GM12878 (cell line): ENCODE measurements at regions not wholly inside any gene's neighbourhood (a gene's known extent, or its start where the extent isn't known, plus 50 kb on each side); places are given as distances from the start of the nearest gene placed in this dataset.
A peak's percentile ranks its signal among the peaks of the same experiment; 100 is the strongest.

ENCODE experiments used
- ATAC-seq: fragments of 200-7000 bp; cut with Tn5 transposase; 3 replicates; pipeline ENCODE4 v1.9.1; 2020; ENCODE audit warnings: mild to moderate bottlenecking, moderate library complexity
- BruUV-seq: library from RNA; stranded (reverse); fragments of 400-500 nt; replicated peaks from 2 replicates; lab custom pipeline; 2021; lab: Mats Ljungman, UMichigan
- CTCF ChIA-PET: fragments of 300-600 bp; sonication (Branson Sonifier 250); formaldehyde crosslinking; extraction: SDS; loops from one replicate; lab custom pipeline; 2021; ENCODE audit warnings: inconsistent platforms; lab: Yijun Ruan, JAX
- POLR2A ChIA-PET: fragments of 350-600 bp; formaldehyde crosslinking; extraction: SDS; loops from one replicate; lab custom pipeline; 2021; ENCODE audit warnings: inconsistent platforms; lab: Charles Lee
- RAD21 ChIA-PET: fragments of 300-600 bp; sonication (Branson Sonifier 250); formaldehyde crosslinking; loops from one replicate; lab custom pipeline; 2023; ENCODE audit warnings: antibody characterized with exemption; ENCODE audit not compliant: unreplicated experiment; lab: Charles Lee
- SMC1A ChIA-PET: fragments of 300-600 bp; sonication (Branson Sonifier 250); formaldehyde crosslinking; loops from one replicate; lab custom pipeline; 2023; ENCODE audit not compliant: unreplicated experiment, uncharacterized antibody; lab: Charles Lee
- DNase-seq: peaks from one replicate; pipeline ENCODE4 v3.0.0-alpha.2; 2011; ENCODE audit warnings: low read depth, low spot score
- FAIRE-seq: peaks from 3 replicates; lab custom pipeline; 2011; peaks lifted over from hg19 to GRCh38; lab: Jason Lieb, UNC
- H2AFZ ChIP-seq: 2 replicates; pipeline ENCODE4 v1.6.0; 2011; ENCODE audit warnings: low read depth, low read length, control low read depth; ENCODE audit not compliant: control insufficient read depth
- H3K27ac ChIP-seq: 2 replicates; pipeline ENCODE4 v1.5.1; 2011; ENCODE audit warnings: control low read depth; ENCODE audit not compliant: control insufficient read depth, insufficient read depth
- H3K27me3 ChIP-seq, 2 experiments: replicated peaks in 1 of 2; 2 replicates each; pipeline versions ENCODE4 v1.6.0 to v1.6.1; 2011; ENCODE audit warnings: low read length in 1 of 2; ENCODE audit not compliant: control insufficient read depth in 2 of 2, insufficient read depth in 2 of 2
- H3K36me3 ChIP-seq, 2 experiments: 2 replicates each; pipeline ENCODE4 v1.5.1; 2011; ENCODE audit warnings: low read length in 1 of 2; ENCODE audit not compliant: control insufficient read depth in 2 of 2, insufficient read depth in 2 of 2
- H3K4me1 ChIP-seq: 2 replicates; pipeline ENCODE4 v1.6.1; 2011; ENCODE audit warnings: mild to moderate bottlenecking, low read length, moderate library complexity, mixed read lengths; ENCODE audit not compliant: control insufficient read depth, insufficient read depth
- H3K4me2 ChIP-seq: 2 replicates; pipeline ENCODE4 v1.6.0; 2011; ENCODE audit warnings: control low read depth; ENCODE audit not compliant: control insufficient read depth, insufficient read depth
- H3K4me3 ChIP-seq: fragments of 200-600 bp; sonication (generic); 2 replicates; pipeline ENCODE4 v1.5.1; 2016
- H3K79me2 ChIP-seq: 2 replicates; pipeline ENCODE4 v1.6.0; 2011; ENCODE audit warnings: low read length; ENCODE audit not compliant: control insufficient read depth, insufficient read depth
- H3K9ac ChIP-seq: 2 replicates; pipeline ENCODE4 v1.8.0; 2011; ENCODE audit warnings: low read length, control low read depth, mixed read lengths; ENCODE audit not compliant: control insufficient read depth, insufficient read depth
- H3K9me3 ChIP-seq: replicated peaks from 3 replicates; pipeline ENCODE4 v1.5.1; 2011; ENCODE audit warnings: mild to moderate bottlenecking, low read length; ENCODE audit not compliant: control insufficient read depth, insufficient read depth
- H4K20me1 ChIP-seq: 2 replicates; pipeline ENCODE4 v1.6.0; 2011; ENCODE audit not compliant: control insufficient read depth, insufficient read depth
- EP300 ChIP-seq, 2 experiments: fragments of 150-350 bp in 1 of 2; IDR thresholded peaks; 2 replicates each; pipeline ENCODE4 v1.6.1; 2011 to 2012; ENCODE audit warnings: low read depth in 2 of 2, low read length in 2 of 2, borderline replicate concordance in 1 of 2, improper control_type of control experiment in 1 of 2, inconsistent platforms in 1 of 2; ENCODE audit not compliant: control insufficient read depth in 1 of 2
- MTA2 ChIP-seq: fragments of 450-650 bp; IDR thresholded peaks from 2 replicates; pipeline ENCODE4 v1.6.1; 2016; ENCODE audit warnings: low read depth, mild to moderate bottlenecking, moderate library complexity
- NFYB ChIP-seq: IDR thresholded peaks from 2 replicates; pipeline ENCODE4 v1.6.1; 2011; ENCODE audit warnings: low read depth, mild to moderate bottlenecking, low read length, improper control_type of control experiment, moderate library complexity; ENCODE audit not compliant: insufficient read depth
- POLR2A ChIP-seq: IDR thresholded peaks from 2 replicates; pipeline ENCODE4 v1.6.1; 2011; ENCODE audit warnings: low read depth, mild to moderate bottlenecking, low read length
- POLR2AphosphoS2 ChIP-seq: IDR thresholded peaks from 2 replicates; pipeline ENCODE4 v1.6.1; 2011; ENCODE audit warnings: low read depth, mild to moderate bottlenecking, low read length, improper control_type of control experiment, moderate library complexity
- ZNF207 ChIP-seq: fragments of 450-650 bp; IDR thresholded peaks from 2 replicates; pipeline ENCODE4 v1.6.1; 2014; ENCODE audit warnings: antibody characterized with exemption, mild to moderate bottlenecking, borderline replicate concordance
- WGBS: methylation state at CpG from one replicate; pipeline ENCODE4 v1.1.6; 2016; ENCODE audit warnings: low lambda C conversion rate; ENCODE audit not compliant: insufficient replicate concordance, insufficient coverage; ENCODE audit errors: missing lambda C conversion rate; 5-methylcytosine and 5-hydroxymethylcytosine counted together
- in situ Hi-C: fragments of 300-500 bp; cut with MboI; formaldehyde crosslinking; loops from 9 replicates; pipeline ENCODE4 v1.14.3; 2018; ENCODE audit warnings: mixed read lengths
- intact Hi-C: fragments of 100-400 bp; cut with micrococcal nuclease; formaldehyde crosslinking; loops from one replicate; pipeline ENCODE4 v1.14.2; 2022; ENCODE audit not compliant: unreplicated experiment
- TF ChIP-seq, protein P1 (sequence below): fragments of 150-350 bp; IDR thresholded peaks from 2 replicates; pipeline ENCODE4 v1.6.1; 2014; ENCODE audit warnings: mild to moderate bottlenecking, low read depth, low read length

DNA sequence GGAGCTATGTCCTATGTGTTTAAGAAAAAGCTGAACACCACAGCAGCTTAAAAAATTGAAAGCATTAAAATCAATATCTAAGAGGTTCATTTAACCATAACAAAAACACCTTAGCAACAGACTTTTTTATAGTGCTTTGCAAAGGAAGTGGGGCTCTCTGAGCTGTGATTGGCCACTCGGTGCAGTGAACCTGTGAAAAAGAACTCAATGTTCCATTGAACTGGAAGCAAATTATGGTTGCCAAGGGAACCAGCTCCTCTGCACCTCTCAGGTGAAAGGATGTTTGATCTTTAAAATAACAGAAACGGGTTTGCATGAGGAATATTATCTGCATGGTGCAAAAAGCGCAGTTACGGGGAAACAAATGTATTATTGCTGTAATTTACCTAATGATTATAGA is 149.4 kb downstream of the SNAPC1 start:
- no TSS peak for BruUV-seq
- Histone ChIP-seq H3K4me1 (no peaks in the 10 kb centered on the region), H3K4me3 (no peak overlapping the region), H3K36me3 (no peaks in the 10 kb centered on the region), H3K9ac (no peak overlapping the region), H3K27ac (no peak overlapping the region), H3K79me2 (no peaks in the 10 kb centered on the region), H3K4me2 (peak overlapping the region; percentile 22; the same call in 1 of the 2 replicates), H3K9me3 (no peaks in the 10 kb centered on the region), H4K20me1 (no peaks in the 10 kb centered on the region), H3K27me3 (no peaks in the 10 kb centered on the region; a peak in 2 of 4 replicates), H2AFZ (no peak overlapping the region)
- FAIRE-seq (no peak), ATAC-seq (no peak), DNase-seq (no peak)
- in situ Hi-C loops, result no loop called here
- intact Hi-C loops, result no loop called here
- no peak for TF ChIP-seq ZNF207
- TF ChIP-seq NFYB, result 0 out of 2 replicates have a peak, but pooled peaks have one; percentile 17
- TF ChIP-seq, protein P1, sequence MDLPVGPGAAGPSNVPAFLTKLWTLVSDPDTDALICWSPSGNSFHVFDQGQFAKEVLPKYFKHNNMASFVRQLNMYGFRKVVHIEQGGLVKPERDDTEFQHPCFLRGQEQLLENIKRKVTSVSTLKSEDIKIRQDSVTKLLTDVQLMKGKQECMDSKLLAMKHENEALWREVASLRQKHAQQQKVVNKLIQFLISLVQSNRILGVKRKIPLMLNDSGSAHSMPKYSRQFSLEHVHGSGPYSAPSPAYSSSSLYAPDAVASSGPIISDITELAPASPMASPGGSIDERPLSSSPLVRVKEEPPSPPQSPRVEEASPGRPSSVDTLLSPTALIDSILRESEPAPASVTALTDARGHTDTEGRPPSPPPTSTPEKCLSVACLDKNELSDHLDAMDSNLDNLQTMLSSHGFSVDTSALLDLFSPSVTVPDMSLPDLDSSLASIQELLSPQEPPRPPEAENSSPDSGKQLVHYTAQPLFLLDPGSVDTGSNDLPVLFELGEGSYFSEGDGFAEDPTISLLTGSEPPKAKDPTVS, result no peak
- no peak for TF ChIP-seq POLR2A
- no peak for TF ChIP-seq MTA2
- no peak for TF ChIP-seq POLR2AphosphoS2
- no peak for TF ChIP-seq EP300 (IDR thresholded peaks at IDR 0.05; ENCODE audit: borderline replicate concordance in 1 of 2, control insufficient read depth in 1 of 2, low read depth in 2 of 2, low read length in 2 of 2)
- ChIA-PET CTCF (interaction anchor here (1.0 to 1.2 kb wide), 3 partner anchors 21 to 215 kb away, joined by 3 to 5 read pairs (median 3); no protein-coding TSS in a partner anchor), POLR2A (interaction anchor here (0.6 kb wide), 1 partner anchor 675 kb away, joined by 4 read pairs; no protein-coding TSS in a partner anchor), RAD21 (interaction anchor here (0.9 kb wide), 1 partner anchor 13 kb away, joined by 3 read pairs; no protein-coding TSS in a partner anchor), SMC1A (interaction anchor here (1.1 kb wide), 1 partner anchor 9 kb away, joined by 3 read pairs; no protein-coding TSS in a partner anchor)
- WGBS, result 1% methylated on average over 4 of the region's 4 CpGs
